CD4-positive, alpha-beta T cell treated with Interleukin-6 at 100 ng/mL for 8 hours (primary cell): ENCODE measurements at regions not wholly inside any gene's neighbourhood (a gene's known extent, or its start where the extent isn't known, plus 50 kb on each side); places are given as distances from the start of the nearest gene placed in this dataset.

Experiments
- DNase-seq: peaks from one replicate; pipeline ENCODE4 v3.0.0-alpha.2; 2020; ENCODE audit warnings: mixed read lengths, low spot score

DNA sequence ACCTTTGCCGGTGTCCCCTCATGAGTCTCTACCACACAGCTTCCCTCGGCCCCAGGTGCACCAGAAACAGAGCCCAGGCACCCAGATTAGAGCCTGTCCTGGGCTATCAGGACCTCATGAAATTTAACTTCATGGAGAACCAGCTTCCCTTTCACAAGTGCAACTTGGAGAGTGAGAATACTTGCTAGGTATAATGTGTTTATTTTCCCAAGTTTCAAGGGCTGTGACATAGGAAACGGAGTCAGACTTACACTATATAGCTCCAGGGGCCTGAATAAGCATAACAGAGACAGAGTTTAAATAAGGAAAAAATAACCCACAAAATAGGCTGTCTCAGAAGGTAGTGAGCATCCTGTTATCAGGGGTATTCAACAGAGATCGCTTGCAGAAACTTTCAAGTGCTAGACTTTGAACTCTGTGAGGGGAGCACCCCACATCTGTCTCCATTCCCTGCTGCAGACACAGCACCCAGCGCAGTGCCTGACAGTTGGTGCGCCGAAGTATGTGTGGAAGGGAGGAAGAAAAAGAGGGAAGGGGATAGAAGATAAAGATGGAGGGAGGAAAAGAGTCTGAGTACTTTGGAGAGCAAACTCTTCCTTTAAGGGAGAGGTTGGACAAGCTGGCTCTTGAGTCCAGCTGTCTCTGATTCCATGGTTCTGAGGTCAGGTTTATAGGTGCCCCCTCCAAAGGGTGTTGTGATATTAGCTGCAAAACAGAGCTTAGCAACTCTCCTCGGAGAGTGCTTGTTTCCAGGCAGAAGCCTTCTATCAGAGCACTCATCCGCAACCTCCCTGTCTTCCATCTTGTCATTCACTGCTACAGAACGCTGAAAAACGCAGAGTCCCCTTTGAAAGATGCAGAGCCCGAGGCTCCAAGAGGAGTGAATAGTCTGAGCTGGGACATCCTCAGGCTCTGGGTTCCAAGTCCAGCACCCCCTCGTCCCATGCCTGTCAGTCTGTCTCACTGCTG is 84.8 kb downstream of the CPN2 start:
- DNase-seq, result no peak

DNA sequence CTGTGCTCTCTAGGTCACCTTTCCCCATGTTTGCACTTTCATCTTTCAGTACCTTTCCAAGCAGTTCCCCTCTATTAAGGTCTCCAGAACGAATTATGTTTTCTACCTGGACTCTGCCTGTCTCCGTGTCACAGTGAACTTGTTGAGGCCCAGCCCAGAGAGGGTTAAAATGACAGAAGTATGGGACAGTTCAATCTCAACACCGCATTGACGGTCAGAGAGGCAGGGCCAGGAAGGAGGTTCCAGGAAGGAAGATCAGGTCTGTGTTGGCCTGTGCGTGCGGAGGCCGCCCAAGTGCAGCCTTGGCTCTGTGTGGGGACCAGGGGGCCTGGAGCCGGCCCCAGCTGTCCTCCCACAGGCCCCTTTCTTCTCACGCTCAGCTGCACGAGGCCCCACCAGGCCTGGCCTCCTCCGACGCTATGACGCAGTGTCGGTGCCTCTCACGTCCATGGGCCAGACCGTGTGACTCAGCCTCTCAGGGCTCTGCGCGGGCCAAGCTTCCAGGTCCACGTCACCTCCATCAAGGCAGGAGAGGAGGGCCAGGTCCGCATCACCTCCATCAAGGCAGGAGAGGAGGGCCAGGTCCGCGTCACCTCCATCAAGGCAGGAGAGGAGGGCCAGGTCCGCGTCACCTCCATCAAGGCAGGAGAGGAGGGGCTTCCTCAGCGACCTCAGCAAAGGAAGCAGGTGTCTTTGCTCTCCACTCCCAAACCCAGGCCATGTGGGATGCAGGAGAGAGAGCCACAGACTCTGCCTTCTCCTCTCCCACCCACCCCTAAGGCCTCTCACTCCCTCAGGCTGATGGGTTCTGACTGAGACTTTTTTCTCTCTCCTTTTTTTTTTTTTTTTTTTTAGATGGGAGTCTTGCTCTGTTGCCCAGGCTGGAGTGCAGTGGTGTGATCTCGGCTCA is 83.1 kb downstream of the CPN2 start:
- DNase-seq, result no peak

DNA sequence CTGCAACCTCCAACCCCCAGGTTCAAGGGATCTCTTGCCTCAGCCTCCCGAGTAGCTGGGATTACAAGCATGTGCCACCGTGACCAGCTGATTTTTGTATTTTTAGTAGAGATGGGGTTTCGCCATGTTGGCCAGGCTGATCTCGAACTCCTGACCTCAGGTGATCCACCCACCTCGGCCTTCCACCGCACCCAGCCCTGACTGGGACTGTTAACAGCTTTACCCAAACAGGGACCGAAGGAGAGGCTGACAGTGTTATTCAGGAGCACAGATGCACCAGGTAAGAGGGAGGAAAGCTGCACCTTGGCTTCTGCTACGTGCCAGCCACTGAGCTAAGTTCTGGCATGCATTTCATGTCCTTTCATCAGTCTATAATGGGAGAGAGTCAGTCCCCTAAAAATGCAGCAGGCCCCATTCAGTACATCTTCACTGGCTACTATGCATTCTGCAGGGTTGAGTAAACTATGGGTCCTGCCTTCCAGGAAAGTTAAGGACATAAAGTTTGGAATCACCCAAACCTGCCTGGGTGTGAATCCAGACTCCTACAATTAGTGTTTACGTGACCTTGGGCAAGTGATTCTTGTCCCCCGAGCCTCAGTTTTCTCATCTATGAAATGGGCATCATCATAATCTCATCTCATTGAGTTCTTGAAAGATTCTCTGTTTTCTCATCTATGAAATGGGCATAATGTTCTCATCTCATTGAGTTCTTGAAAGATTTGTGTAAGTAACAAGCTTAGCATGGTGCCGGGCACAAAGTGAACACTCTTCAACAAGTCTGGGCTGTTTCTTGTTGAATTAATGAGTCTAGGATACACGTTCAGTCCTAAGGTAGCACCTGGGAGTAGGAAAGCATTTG is 82.2 kb downstream of the CPN2 start:
- no peak for DNase-seq

DNA sequence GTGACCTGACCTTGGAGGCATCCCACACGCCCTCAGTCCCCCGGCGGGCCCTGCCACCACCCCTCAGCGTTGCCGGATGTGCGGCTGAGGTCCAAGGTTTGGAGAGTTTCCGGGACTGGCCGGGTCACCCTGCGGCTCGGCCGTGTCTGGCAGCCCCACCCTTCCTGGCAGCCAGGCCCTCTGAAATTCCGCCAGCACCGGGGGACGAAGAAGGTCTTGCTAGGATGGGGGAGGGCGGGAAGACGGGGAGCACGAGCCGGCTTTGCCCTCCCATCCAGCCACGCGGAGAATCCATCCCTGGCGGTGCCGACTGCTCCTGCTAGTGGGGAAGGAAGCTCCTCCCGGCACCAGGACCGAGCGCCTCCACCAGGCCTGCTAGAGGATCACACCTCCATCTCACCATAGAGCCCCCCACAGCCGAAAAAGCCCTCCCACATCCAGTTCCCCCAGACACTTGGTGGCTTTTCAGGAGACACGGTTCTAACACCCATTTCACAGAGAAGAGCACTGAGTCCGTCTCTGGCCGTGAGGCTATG is 81.5 kb downstream of the CPN2 start:
- no peak for DNase-seq

DNA sequence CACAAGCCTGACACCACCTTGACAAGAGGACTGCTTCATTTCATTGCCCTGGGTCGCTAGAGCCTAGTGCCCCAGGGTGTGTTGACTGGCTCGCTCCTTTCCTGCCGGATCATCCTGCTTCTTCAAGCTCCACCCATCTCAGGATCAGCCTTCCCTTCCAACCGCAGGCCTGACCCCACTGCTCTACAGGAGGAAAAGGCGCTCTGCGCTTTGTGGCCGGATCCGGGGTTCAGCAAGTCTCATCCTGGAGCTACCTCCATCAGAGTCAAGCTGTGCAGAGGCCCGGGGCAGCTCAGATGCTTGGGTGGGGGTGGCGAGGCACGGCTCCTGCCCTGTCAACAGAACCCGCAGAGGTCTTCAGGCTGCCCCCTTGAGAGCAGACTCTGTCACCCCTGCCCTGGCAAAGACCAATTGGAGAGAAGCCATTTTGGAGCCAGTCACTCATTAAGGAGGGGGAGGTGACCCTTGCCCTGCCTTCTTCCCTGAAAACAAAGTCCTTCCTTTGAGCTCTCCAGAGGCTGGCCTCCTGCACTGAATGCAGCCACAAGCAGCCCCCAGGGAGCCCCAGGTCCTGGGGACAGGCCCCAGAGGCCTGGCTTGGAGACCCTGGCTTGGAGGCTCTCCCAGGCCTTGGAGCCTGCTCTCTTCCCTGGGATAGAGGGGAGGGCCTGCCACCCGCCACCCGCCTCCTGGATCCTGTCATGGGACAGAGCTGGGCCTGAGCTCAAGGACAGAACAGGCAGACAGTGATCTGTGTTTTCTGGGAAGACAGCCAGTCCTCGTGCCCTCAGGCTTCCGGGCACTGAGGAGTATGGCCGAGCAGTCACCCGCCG is 80.3 kb downstream of the CPN2 start:
- no peak for DNase-seq

DNA sequence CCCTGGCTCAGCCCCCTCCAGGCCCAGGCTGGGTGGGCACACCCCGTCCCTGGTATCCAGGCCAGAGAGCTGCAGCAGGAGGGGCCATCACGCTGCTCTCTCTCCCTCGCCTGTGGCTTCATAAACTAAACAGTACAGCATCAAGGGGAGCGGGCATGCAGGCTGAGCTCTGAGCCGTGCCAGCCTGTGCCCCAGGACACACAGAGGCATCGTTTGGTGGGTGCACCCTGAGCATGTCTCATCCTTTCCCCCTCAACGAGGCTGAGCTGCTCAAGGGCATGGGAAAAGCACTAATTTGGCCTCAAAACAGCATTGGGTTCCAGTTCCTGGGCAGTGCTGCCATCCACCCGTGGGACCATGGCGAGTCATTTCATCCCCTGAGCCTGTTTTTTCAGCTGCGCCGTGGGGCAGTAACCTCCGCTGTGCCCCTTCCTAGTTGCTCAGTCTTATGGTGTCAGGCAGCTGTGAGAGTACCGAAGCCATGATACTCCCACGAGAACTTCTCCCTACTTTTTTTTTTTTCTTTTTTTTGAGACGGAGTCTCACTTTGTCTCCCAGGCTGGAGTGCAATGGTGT is 79.6 kb downstream of the CPN2 start:
- no peak for DNase-seq

DNA sequence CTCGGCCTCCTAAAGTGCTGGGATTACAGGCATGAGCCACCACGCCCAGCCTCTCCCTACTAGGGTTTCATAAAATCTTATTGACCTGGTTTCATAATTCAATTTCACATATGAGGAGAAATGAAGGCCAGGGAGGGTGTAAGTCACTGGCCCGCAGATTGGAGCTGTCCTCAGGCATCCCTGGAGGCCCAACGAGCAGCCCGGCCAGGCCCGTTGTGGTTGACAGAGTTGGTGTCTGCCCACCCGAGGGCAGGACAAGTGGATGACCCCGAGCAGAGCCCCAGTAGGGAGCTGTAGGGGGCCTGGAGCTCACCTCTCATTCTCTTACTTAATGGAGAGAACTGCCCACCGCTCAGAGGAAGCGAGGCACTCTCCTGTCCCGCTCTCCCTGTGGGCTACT is 78.9 kb downstream of the CPN2 start:
- DNase-seq, result no peak

DNA sequence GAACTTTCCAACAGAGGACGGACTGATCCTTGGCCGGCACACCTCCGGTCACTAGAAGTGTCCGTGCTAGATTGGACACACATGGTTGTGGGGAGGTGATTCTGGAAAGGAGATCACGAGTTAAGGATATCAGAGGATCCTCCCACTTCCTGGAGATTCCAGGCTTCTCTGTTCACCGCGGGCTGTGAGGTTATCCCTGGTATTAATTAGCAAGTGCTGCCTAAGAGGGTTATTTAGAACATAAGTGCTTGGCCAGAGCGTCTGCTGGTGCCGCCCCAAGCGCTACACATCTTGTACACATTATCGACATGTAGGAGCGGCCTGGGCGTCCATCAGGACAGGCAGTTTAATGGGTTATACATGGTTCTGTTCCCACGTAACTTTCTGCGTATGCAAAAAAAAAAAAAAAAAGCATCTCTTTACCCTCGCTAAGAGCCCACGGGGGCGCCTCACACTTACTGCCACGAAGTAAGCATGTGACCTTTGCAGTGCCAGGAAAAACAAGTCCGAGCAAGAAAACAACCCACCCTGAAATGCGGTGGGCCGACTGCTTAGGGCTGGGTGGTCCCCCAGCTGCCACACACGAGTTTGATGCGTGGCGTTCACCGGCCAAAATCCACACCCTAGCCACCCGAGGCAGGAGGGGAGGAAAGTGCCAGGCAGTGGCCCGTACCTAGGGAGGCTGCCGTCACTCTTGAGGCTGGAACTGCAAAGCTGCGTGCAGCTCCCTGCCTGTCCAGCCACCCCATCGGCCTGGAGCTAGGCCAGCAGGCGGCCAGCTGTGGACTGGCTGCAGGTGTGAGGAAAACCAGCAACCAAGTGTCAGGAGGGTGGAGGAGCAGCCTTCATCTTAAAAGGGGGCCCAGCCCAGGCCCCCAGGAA is 78.0 kb downstream of the CPN2 start:
- no peak for DNase-seq

DNA sequence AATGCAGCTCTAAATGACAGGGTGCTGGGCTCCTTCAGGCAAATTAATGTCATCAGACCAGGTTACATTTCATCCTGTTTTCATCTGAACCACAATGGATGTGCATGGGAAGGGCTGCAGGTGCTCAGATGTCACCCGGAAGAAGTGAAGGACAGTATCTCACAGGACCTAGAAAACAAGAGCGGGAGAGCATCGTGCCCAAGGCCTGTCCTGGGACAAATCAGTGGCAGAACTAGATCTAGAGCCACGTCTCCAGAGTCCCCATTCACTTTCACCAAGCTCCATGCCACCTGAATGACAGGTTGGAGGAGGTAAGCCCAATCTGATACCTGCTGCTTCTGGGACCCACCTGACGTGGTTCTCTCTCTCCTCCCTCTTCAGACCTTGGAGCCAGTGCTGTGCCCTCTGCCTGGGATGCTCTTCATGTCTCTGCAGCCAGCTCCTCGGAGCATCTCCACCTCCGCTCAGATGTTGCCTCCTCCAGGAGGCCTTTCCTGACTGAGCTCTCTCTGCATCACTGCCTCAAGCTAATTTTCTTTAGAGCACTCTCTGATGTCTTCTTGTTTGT is 77.3 kb downstream of the CPN2 start:
- DNase-seq, result no peak

DNA sequence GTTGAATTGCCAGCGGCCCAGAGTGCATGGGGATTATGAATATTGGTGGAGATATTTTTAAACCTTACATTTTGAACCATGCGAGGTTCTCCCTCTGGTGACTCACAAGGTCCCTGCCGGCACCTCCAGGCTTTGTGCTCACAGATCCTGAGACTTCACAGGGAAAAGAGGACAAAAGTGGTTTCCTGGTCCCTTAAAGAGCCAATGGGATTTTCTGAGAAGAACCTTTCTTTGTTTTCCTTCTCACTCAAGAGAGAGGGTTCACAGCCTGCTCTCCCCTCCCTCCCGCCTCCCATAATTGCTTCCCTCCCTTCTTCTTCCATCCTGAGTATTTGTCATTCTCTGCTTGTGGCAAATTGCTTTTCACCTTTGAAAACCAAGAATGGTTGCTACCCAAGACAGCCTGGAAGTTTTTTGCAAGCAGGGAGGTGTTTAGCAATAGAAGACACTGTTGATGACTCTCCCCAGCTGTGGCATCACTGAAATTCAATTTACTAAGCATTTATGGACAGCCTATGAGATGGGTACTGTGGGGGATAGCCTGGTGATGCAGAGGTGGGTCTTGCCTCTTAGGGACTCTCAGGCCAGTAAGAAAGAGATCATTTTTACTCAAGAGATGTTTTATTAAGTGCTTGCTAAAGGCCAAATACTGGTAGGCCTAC is 76.6 kb downstream of the CPN2 start:
- no peak for DNase-seq

DNA sequence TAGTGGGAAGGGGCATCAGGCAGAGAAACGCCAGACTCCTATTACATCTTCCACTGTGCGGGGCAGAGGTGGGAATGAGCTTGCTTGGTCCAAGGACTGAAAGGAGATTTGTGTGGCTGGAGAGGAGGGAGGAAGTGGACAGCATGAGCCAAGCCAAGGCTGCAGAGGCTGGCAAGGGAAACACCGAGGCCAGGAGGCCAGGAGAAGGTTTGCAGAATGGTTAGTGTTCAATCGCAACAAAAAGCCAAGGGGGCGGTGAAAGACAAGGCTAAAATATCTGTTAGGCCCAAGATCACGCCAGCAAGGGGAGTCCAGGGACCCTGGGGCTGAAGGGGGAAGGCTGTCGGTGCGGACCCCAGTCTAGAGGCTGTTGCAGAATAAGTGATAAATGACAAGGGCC is 75.8 kb downstream of the CPN2 start:
- no peak for DNase-seq

DNA sequence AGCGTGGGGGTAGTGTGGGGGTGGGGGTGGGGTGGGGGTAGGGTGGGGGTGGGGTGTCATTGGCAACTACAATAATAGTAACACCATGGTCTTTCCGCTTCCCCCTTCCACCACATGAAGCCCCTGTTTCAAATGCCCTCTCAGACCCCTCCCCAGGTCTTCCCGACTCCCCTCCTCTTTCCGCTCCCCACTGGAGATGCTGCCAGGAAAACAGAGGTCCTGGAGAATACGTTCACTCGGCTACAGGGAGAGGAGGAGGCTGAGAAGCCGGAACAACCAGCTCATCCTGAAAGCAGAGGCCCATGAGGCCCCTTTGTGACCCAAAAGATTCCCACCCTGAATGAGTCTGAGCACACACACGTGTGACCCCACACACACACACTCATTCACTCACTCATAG is 75.4 kb downstream of the CPN2 start:
- DNase-seq, result no peak

DNA sequence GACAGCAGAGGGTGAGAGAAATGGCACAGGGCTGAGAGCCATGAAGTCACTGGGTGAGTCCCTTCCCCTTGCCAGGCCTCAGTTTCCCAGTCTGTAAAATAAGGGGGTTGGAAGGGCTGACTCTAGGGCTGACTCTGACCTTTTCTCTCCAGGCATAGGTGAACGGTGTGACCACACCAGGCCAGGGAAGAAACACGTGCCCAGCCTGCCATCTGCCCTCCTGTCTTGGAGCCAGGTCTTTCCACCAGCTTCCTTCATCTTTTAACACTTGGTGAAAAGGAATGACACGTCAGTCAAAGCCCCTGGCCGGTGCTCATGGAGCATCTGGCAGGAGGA is 74.4 kb downstream of the CPN2 start:
- DNase-seq, result no peak

DNA sequence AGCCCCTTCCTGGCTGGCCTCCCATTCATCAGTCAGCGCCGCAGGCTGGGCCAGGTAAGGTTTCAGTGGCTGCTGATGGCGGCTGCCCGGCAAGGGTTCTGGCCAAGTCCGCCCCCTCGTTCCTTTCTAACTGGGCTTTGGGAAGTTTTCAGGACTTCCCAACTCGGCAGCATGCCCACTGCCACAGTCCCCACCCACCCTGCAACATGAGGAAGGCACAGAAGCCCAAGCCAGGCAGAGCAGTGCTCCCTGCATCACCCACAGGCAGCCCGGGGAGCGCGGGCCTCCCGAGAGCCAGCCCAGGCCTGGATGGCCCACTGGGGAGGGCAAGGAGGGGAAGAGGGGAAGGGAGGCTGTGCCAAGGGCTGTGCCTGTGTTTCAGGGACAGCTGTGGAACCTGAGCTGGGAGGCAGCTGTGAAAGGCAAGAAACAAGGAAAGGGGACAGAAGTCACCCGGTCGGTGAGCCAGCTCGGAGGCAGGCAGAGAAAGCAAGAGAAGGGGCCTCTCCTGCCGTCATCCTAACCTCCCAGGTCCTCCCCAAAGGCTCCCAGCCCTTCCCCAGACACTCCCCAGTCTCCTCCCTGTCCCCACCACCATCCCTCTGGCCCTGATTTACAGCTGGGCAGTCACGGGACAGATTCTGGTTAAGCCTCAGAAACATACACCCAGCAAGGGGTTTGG is 73.9 kb downstream of the CPN2 start:
- DNase-seq, result no peak

DNA sequence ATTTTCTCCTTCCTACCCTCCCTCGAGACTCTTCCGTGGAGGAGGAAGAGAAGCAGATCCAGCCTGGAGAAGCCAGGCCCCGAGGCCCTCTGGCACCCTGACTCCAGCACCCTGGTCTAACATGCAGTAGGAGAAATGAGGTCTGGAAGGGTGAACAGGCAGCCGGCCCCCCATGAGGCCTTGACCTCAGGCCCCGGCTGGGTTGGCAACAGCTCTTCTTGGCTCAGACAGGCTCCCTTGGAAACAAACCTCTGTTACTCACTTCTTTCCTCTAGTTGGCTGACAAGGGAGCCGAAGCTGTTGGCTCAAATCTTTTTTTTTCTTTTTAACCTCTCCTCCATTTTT is 73.4 kb downstream of the CPN2 start:
- no peak for DNase-seq

DNA sequence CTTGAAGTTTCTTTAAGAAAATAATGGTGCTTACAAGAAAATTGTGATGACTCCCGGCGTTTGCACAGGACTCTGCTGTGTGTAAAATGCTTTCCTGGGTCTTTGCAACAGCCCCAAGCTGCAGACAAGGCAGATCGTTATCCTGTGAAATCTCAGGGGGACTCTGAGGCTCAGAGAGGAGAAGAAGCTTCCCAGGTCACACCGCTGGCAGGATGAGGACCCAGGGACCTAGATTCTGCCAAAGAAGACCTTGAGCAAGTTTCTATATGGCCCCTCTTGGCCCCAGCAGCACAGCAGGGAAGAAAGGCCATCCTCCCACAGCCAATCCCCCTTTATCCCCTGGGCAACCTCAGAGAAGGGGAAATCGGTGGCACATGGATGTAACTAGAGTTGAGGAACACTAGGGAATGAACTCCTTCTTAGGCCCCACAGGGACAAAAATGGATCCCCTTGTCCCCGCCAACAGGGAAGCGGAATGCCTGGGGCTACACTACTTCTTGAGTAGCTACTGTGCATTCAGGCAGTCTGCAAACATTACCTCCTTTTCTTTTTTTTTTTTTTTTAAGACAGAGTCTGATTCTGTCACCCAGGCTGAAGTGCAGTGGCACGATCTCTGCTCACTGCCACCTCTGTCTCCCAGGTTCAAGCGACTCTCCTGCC is 72.8 kb downstream of the CPN2 start:
- DNase-seq, result no peak

DNA sequence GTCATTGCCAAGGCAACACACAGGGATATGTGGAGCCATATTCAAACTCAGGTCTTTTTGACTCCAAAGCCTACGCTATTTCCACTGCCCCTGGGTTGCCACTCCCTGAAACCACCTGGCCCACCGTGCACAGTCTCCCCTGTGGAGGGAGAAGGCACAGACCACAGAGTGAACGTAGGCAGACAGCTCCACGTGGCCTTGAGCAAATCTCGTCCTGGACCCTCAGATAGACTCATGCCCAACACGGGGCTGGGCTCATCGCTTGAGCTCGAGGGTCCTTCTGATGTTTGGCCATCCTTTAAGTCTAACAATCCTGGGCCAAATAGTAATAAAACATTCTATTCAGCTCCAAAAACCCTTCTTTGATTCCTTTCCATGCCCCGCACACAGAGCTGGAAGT is 72.0 kb downstream of the CPN2 start:
- DNase-seq, result no peak
